ENCODE measurements at regions not wholly inside any gene's neighbourhood (a gene's known extent, or its start where the extent isn't known, plus 50 kb on each side); places are given as distances from the start of the nearest gene placed in this dataset.

DNA sequence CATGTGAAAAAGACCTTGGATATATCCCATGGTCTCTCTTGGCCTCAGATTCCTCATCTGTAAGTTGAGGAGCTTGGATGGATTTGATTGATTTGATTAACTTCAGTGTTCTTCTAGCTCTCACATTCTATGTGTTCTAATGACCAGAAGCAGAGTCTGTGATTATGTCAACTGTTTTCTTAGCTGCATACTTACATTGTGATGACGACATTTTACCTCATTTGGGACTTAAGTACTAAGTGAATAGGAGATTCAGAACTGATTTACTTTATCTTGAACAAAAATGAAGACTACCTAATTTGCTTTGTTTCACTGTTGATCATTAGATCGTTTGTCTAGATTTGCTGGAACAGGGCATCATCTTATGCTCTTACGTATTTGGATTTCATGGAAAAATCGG lies 427.7 kb downstream of the SH3GL2 start:
- intact Hi-C loops (cut with micrococcal nuclease) = no loop called here
- POLR2A ChIA-PET = no interaction called here
- FAIRE-seq (no peak), ATAC-seq (no peak), DNase-seq (ENCODE audit: extremely low read depth in 1 of 4, low spot score in 3 of 4) (no peak)
- Histone ChIP-seq H2AFZ (ENCODE audit: low read depth, low read length) (no peak overlapping the region), H3K27ac (ENCODE audit: extremely low read depth, low read depth, low read length) (no peak overlapping the region), H3K9ac (ENCODE audit: insufficient read depth in 1 of 2, low read depth in 2 of 2, low read length in 2 of 2) (no peak overlapping the region), H3K4me2 (ENCODE audit: insufficient read depth, low read length) (no peak overlapping the region), H4K20me1 (replicated peaks; ENCODE audit: control insufficient read depth, insufficient read depth, low read length) (no peaks in the 10 kb centered on the region), H3K4me1 (replicated peaks in 1 of 2; ENCODE audit: control insufficient read depth in 2 of 2, insufficient read depth in 2 of 2, low read length in 2 of 2) (no peaks in the 10 kb centered on the region), H3K4me3 (no peak overlapping the region), H3K9me3 (replicated peaks; ENCODE audit: control insufficient read depth, insufficient read depth, low read depth, low read length) (no peaks in the 10 kb centered on the region), H3K27me3 (ENCODE audit: control insufficient read depth in 2 of 2, insufficient read depth in 2 of 2, low read length in 2 of 2) (no peaks in the 10 kb centered on the region), H3K9me1 (ENCODE audit: control insufficient read depth, insufficient read depth, low read length) (no peaks in the 10 kb centered on the region), H3K79me2 (ENCODE audit: control insufficient read depth, insufficient read depth, low read length) (no peaks in the 10 kb centered on the region), H3K36me3 (ENCODE audit: control insufficient read depth, insufficient read depth, low read length) (no peaks in the 10 kb centered on the region)
- in situ Hi-C loops (cut with MboI) = no loop called here
- BruUV-seq (replicated peaks) = no TSS peak
- CTCF ChIA-PET (ENCODE audit: low intra/inter-chr PET ratio) = no interaction called here
- 0% methylated on average over 3 of the region's 4 CpGs for WGBS (ENCODE audit: insufficient coverage, low coverage, missing lambda C conversion rate)
- TF ChIP-seq MTF1 (CRISPR knock-in tag; IDR thresholded peaks at IDR 0.05; ENCODE audit: borderline replicate concordance) = no peak
- TF ChIP-seq MCM7 (IDR thresholded peaks at IDR 0.05) = no peak
- no peak for TF ChIP-seq ILF3 (IDR thresholded peaks at IDR 0.05; ENCODE audit: borderline replicate concordance)
- TF ChIP-seq ASH1L (IDR thresholded peaks at IDR 0.05; ENCODE audit: borderline replicate concordance, low read depth, partially characterized antibody) = no peak
- TF ChIP-seq CREB1 (IDR thresholded peaks at IDR 0.05) = no peak
- no peak for TF ChIP-seq CREB1 (CRISPR knock-in tag; IDR thresholded peaks at IDR 0.05)
- no peak for TF ChIP-seq FOSL1 (tag; conservative IDR thresholded peaks at IDR 0.05)
- TF ChIP-seq MYC (IDR thresholded peaks at IDR 0.05; ENCODE audit: low read depth, low read length) = no peak
- TF ChIP-seq MYC (CRISPR knock-in tag; IDR thresholded peaks at IDR 0.05; ENCODE audit: borderline replicate concordance, low read depth) = no peak
- TF ChIP-seq, protein P1, sequence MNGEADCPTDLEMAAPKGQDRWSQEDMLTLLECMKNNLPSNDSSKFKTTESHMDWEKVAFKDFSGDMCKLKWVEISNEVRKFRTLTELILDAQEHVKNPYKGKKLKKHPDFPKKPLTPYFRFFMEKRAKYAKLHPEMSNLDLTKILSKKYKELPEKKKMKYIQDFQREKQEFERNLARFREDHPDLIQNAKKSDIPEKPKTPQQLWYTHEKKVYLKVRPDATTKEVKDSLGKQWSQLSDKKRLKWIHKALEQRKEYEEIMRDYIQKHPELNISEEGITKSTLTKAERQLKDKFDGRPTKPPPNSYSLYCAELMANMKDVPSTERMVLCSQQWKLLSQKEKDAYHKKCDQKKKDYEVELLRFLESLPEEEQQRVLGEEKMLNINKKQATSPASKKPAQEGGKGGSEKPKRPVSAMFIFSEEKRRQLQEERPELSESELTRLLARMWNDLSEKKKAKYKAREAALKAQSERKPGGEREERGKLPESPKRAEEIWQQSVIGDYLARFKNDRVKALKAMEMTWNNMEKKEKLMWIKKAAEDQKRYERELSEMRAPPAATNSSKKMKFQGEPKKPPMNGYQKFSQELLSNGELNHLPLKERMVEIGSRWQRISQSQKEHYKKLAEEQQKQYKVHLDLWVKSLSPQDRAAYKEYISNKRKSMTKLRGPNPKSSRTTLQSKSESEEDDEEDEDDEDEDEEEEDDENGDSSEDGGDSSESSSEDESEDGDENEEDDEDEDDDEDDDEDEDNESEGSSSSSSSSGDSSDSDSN (IDR thresholded peaks at IDR 0.05; ENCODE audit: borderline replicate concordance in 1 of 2, low read depth in 2 of 2, low read length in 2 of 2) = no peak
- no peak for TF ChIP-seq ZNF41 (CRISPR knock-in tag; conservative IDR thresholded peaks at IDR 0.05)
- TF ChIP-seq MECOM (CRISPR knock-in tag; IDR thresholded peaks at IDR 0.05) = no peak
- no peak for TF ChIP-seq ZNF347 (CRISPR knock-in tag; IDR thresholded peaks at IDR 0.05; ENCODE audit: low read depth)
- TF ChIP-seq RBM25 (IDR thresholded peaks at IDR 0.05; ENCODE audit: low read depth, low read length, severe bottlenecking) = no peak

Measured in K562 (cell line).